Stimulated activated CD8-positive, alpha-beta memory T cell treated with anti-CD3 and anti-CD28 coated beads, Interleukin-12 subunit alpha, Interleukin-12 subunit beta, amount 100 ng/mL, for 24 hours (primary cell): ENCODE measurements at regions not wholly inside any gene's neighbourhood (a gene's known extent, or its start where the extent isn't known, plus 50 kb on each side); places are given as distances from the start of the nearest gene placed in this dataset.

Experiments
- DNase-seq: peaks from one replicate; pipeline ENCODE4 v3.0.0-alpha.2; 2020; ENCODE audit errors: extremely low read depth

GRCh38 chr3:70840106-70840870, 527.9 kb upstream of the MDFIC2 start:
- no peak for DNase-seq

GRCh38 chr3:70833239-70833960, 521.0 kb upstream of the MDFIC2 start:
- DNase-seq, result no peak

GRCh38 chr3:70832834-70833205, 520.4 kb upstream of the MDFIC2 start:
- DNase-seq, result no peak

- no peak for DNase-seq
Observed at GRCh38 chr3:70832089-70832833, 519.8 kb upstream of the MDFIC2 start.

GRCh38 chr3:70829092-70829491, 516.7 kb upstream of the MDFIC2 start:
- DNase-seq, result no peak

GRCh38 chr3:70824773-70825172, 512.3 kb upstream of the MDFIC2 start:
- DNase-seq, result no peak

- DNase-seq, result no peak
Observed at GRCh38 chr3:70824078-70824477, 511.6 kb upstream of the MDFIC2 start.

GRCh38 chr3:70823622-70824021, 511.2 kb upstream of the MDFIC2 start:
- no peak for DNase-seq

GRCh38 chr3:70822669-70823068, 510.2 kb upstream of the MDFIC2 start:
- DNase-seq, result no peak

GRCh38 chr3:70821602-70822001, 509.2 kb upstream of the MDFIC2 start:
- no peak for DNase-seq

GRCh38 chr3:70820397-70820796, 508.0 kb upstream of the MDFIC2 start:
- no peak for DNase-seq

GRCh38 chr3:70818145-70818544, 505.7 kb upstream of the MDFIC2 start:
- no peak for DNase-seq

- no peak for DNase-seq
Observed at GRCh38 chr3:70816346-70816745, 503.9 kb upstream of the MDFIC2 start.

- DNase-seq, result no peak
Observed at GRCh38 chr3:70815817-70816216, 503.4 kb upstream of the MDFIC2 start.

GRCh38 chr3:70813311-70813710, 500.9 kb upstream of the MDFIC2 start:
- no peak for DNase-seq

GRCh38 chr3:70811880-70812279, 499.4 kb upstream of the MDFIC2 start:
- DNase-seq, result no peak

- no peak for DNase-seq
Observed at GRCh38 chr3:70808881-70809280, 496.4 kb upstream of the MDFIC2 start.

GRCh38 chr3:70806556-70806955, 494.1 kb upstream of the MDFIC2 start:
- no peak for DNase-seq

GRCh38 chr3:70806021-70806420, 493.6 kb upstream of the MDFIC2 start:
- no peak for DNase-seq

GRCh38 chr3:70805061-70805889, 492.8 kb upstream of the MDFIC2 start:
- no peak for DNase-seq

- no peak for DNase-seq
Observed at GRCh38 chr3:70803891-70804290, 491.5 kb upstream of the MDFIC2 start.

- DNase-seq, result no peak
Observed at GRCh38 chr3:70803319-70803718, 490.9 kb upstream of the MDFIC2 start.
